Omental fat pad (tissue), 3 donors: ENCODE measurements at regions not wholly inside any gene's neighbourhood (a gene's known extent, or its start where the extent isn't known, plus 50 kb on each side); places are given as distances from the start of the nearest gene placed in this dataset.

Source experiments
- ATAC-seq: fragments of 150-250 bp; one replicate; pipeline ENCODE4 v1.9.1; 2016; ENCODE audit warnings: mild to moderate bottlenecking, moderate library complexity; ENCODE audit not compliant: low FRiP score
- DNase-seq: peaks from one replicate; pipeline ENCODE4 v3.0.0-alpha.2; 2019; ENCODE audit warnings: low spot score
- CTCF ChIP-seq, 3 donors: fragments of 450-650 bp; IDR thresholded peaks; one replicate each; pipeline ENCODE4 v1.5.1; 2016 to 2017; ENCODE audit warnings: antibody characterized with exemption in 3 of 3, mild to moderate bottlenecking in 3 of 3, moderate library complexity in 2 of 3

- DNase-seq (no peak), ATAC-seq (no peak)
- no peak for TF ChIP-seq CTCF (IDR thresholded peaks at IDR 0.05)
These were observed 200.6 kb upstream of the STXBP6 start for GRCh38 chr14:25250516-25250915.

- no peak for TF ChIP-seq CTCF (IDR thresholded peaks at IDR 0.05)
- ATAC-seq (no peak), DNase-seq (no peak)
These were observed 197.7 kb upstream of the STXBP6 start for GRCh38 chr14:25247609-25248008.

GRCh38 chr14:25246751-25247150 is 196.8 kb upstream of the STXBP6 start:
- DNase-seq (no peak), ATAC-seq (no peak)
- no peak for TF ChIP-seq CTCF (IDR thresholded peaks at IDR 0.05)

- TF ChIP-seq CTCF (IDR thresholded peaks at IDR 0.05): no peak
- ATAC-seq (no peak), DNase-seq (no peak)
These were observed 189.2 kb upstream of the STXBP6 start for GRCh38 chr14:25239170-25239569.

DNA sequence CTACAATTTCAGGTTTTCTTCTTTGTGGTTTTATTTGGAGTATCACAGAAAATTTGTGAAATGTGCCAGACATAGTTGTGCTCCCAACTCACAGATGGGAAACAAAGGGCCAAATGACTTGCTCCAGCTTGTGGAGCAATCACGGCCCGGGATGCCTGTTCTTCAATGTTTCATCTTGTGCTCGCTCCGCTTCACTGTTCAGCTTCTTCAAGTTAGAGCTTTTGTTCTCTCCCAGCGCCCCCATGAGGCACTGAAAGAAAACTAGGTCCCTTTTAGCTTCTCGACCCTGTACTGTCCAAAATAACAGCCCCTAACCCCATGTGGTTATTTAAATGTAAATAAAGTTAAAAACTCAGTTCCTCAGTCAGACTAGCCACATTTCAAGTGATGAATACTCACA is 187.9 kb upstream of the STXBP6 start:
- ATAC-seq (no peak), DNase-seq (no peak)
- no peak for TF ChIP-seq CTCF (IDR thresholded peaks at IDR 0.05)

- TF ChIP-seq CTCF (IDR thresholded peaks at IDR 0.05): no peak
- DNase-seq (no peak), ATAC-seq (no peak)
These were observed 183.7 kb upstream of the STXBP6 start for GRCh38 chr14:25233613-25234012.

- no peak for TF ChIP-seq CTCF (IDR thresholded peaks at IDR 0.05)
- no peak for ATAC-seq
These were observed 181.1 kb upstream of the STXBP6 start for GRCh38 chr14:25231004-25231403.

More at GRCh38 chr14:25231004-25231403, 181.1 kb upstream of the STXBP6 start:
- no peak for DNase-seq
